ENCODE measurements at regions not wholly inside any gene's neighbourhood (a gene's known extent, or its start where the extent isn't known, plus 50 kb on each side); places are given as distances from the start of the nearest gene placed in this dataset.
"Not testable (repeated sequence)": the region's sequence is repeated elsewhere in the genome, so short reads cannot be mapped to it uniquely, and the experiment has no call there.

DNA sequence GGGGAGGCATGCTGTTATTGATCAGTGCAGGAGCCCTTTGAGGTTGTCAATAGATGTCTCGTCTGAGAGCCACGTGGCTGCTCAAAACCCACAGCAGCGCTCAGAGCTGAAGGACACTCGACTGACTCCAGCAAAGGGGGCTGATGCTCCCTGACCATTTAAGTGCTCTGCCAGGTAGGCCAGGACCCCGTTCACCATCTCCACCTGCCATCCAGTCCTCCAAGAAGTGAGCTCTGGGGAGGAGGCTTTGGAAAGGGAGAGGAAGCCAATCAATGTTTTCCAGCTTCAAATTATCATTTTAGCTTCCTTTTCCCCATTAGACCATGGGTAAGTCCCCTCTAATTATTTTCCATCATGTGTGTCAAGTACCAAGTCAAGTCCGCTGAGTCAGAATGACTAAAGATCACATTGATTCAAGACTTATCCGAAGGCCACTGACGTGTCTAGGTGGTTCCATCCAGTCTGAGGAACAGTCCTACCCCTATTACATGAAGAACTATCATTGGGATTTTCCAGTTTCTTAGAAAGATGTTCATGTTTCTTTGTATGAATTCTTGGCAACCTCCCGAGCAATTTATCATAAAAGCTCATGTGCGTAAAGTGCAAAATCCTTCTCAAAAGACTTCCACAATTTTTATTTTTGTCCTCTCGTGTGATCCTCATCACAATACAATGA lies 302.6 kb upstream of the LYZL1 start:
- no peak for FAIRE-seq
- no peak for DNase-seq (ENCODE audit: low spot score)

GRCh38 chr10:28986856-28987255 lies 302.0 kb upstream of the LYZL1 start:
- no peak for FAIRE-seq
- DNase-seq (ENCODE audit: low spot score): no peak

DNA sequence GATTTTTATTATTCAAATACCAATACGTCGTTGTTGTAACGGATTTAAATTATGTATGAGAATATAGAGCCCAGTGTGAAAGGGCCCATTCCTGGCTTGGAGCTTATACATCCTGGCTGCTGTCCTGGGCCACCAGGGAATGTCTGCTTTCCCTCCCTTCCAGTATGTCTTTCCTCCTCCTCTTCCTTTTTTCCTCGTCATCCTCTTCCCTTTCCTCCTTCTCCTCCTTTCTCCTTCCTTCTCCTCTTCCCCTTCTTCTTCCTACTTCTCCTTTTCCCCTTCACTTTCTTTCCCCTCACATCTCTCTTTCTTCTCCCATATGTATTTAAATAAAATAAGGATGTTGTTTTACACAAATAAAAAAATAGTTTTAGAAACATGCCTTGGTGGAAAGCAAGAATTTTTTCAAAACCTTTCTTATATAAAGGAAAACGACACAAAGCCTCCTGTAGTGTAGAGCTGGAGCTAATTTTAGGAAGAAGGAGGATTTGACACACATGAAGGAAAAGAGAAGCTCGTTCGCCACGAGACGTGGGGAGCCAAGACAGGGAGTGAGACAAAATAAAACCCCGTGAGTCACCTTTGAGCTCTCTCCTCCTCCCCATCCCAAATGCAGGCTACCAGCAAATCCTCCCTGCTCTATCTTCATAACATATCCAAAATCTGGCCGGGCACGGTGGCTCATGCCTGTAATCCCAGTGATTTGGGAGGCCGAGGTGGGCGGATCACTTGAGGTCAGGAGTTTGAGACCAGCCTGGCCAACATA lies 301.1 kb upstream of the LYZL1 start:
- DNase-seq (ENCODE audit: low spot score) (no peak), FAIRE-seq (no peak)

- FAIRE-seq: no peak
- DNase-seq (ENCODE audit: low spot score): no peak
Observed at GRCh38 chr10:28988980-28989379, 299.9 kb upstream of the LYZL1 start.

GRCh38 chr10:28991333-28992270 lies 297.3 kb upstream of the LYZL1 start:
- peak; percentile 73 for FAIRE-seq
- peak; percentile 62 for DNase-seq (ENCODE audit: low spot score)

GRCh38 chr10:28993056-28993455 lies 295.8 kb upstream of the LYZL1 start:
- FAIRE-seq (no peak), DNase-seq (ENCODE audit: low spot score) (no peak)

- DNase-seq (ENCODE audit: low spot score): no peak
- FAIRE-seq: no peak
Observed at GRCh38 chr10:28993861-28994260, 295.0 kb upstream of the LYZL1 start.

- DNase-seq (ENCODE audit: low spot score); FAIRE-seq: not testable (repeated sequence)
Observed at GRCh38 chr10:28994802-28995201, 294.1 kb upstream of the LYZL1 start.

GRCh38 chr10:28995497-28995896 lies 293.4 kb upstream of the LYZL1 start:
- no peak for FAIRE-seq

GRCh38 chr10:28996345-28996744 lies 292.5 kb upstream of the LYZL1 start:
- DNase-seq (ENCODE audit: low spot score) (no peak), FAIRE-seq (no peak)

More at GRCh38 chr10:28995497-28995896, 293.4 kb upstream of the LYZL1 start:
- DNase-seq (ENCODE audit: low spot score): no peak

DNA sequence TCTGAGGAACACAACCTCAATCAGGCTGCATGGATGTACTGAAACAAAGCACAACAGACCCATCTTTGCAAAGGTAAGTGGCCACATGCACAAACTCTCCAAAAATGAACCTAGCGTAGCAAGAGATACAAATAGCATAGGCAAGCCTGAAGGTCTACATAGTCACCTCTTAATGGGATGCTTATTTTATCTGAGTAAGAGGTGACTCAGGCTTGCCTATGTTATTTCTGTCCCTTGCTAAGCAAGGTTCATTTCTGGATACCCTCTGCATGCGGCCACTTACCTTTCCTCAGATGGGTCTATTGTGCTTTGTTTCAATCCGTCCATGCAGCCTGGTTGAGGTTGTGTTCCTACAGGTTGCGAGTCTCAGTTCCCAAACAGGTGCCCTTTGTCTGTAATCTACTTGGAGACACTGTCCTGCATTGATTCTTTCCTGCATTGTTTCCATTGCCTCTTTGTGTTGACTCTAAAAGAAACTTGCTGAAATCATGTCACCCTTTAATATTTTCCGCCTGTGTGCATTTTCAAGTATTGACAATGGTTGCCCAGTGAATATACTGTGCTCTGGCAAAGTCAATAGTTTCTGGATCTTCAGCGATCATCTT lies 291.8 kb upstream of the LYZL1 start:
- DNase-seq (ENCODE audit: low spot score): no peak
- FAIRE-seq: peak; percentile 77

- no peak for DNase-seq (ENCODE audit: low spot score)
- FAIRE-seq: no peak
Observed at GRCh38 chr10:28997734-28998133, 291.1 kb upstream of the LYZL1 start.

- FAIRE-seq: no peak
- no peak for DNase-seq (ENCODE audit: low spot score)
Observed at GRCh38 chr10:29001801-29002200, 287.1 kb upstream of the LYZL1 start.

GRCh38 chr10:29003014-29003413 lies 285.9 kb upstream of the LYZL1 start:
- not testable (repeated sequence) for DNase-seq (ENCODE audit: low spot score); FAIRE-seq

DNA sequence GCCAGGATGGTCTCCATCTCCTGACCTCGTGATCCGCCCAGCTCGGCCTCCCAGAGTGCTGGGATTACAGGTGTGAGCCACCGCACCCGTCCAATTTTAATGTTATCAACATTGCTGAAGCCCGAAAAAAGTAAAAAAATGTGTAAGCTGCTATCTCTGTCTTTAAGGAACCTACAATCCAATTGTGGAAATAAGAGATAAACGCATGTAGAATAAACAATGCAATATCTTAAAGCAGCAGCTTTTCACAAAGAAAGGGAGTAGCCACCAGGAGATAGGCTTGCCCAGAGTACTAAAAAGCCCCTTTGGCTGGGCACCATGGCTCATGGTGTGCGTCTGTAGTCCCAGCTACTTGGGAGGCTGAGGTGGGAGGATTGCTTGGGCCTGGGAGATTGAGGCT lies 282.9 kb upstream of the LYZL1 start:
- DNase-seq (ENCODE audit: low spot score) (no peak), FAIRE-seq (no peak)

- no peak for FAIRE-seq
- no peak for DNase-seq (ENCODE audit: low spot score)
Observed at GRCh38 chr10:29007370-29007747, 281.5 kb upstream of the LYZL1 start.

- FAIRE-seq (no peak), DNase-seq (ENCODE audit: low spot score) (no peak)
Observed at GRCh38 chr10:29007748-29008610, 280.9 kb upstream of the LYZL1 start.

- no peak for FAIRE-seq
- DNase-seq (ENCODE audit: low spot score): no peak
Observed at GRCh38 chr10:29009464-29009863, 279.4 kb upstream of the LYZL1 start.

- no peak for FAIRE-seq
- DNase-seq (ENCODE audit: low spot score): no peak
Observed at GRCh38 chr10:29011516-29011915, 277.4 kb upstream of the LYZL1 start.

- DNase-seq (ENCODE audit: low spot score): no peak
- no peak for FAIRE-seq
Observed at GRCh38 chr10:29012926-29013554, 275.8 kb upstream of the LYZL1 start.

Data from urothelium cell line (cell line).